ENCODE measurements at regions not wholly inside any gene's neighbourhood (a gene's known extent, or its start where the extent isn't known, plus 50 kb on each side); places are given as distances from the start of the nearest gene placed in this dataset.
"Not testable (repeated sequence)": the region's sequence is repeated elsewhere in the genome, so short reads cannot be mapped to it uniquely, and the experiment has no call there.

GRCh38 chr3:21898316-21898715, 147.3 kb upstream of the ZNF385D start:
- DNase-seq, result no peak

GRCh38 chr3:21901484-21901883, 150.5 kb upstream of the ZNF385D start:
- DNase-seq, result no peak

DNA sequence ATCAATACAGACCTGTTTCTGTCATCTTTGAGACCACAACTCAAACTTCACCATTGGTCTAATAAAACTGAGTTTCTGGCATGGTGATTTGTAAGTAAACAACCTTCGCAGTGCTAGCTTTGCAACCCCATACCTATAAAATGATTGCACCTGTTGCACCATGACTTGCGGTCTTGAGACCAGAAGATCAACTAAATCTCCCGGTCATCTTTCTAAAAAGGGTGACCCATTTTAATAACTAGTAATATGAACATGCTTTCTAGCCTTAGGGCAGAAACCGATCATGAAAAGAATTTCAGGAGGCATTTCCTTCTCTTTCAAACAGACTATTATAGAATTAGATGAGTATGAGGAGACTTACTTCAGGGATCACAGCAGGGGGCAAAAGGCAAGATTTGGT, 151.9 kb upstream of the ZNF385D start:
- DNase-seq, result no peak

DNA sequence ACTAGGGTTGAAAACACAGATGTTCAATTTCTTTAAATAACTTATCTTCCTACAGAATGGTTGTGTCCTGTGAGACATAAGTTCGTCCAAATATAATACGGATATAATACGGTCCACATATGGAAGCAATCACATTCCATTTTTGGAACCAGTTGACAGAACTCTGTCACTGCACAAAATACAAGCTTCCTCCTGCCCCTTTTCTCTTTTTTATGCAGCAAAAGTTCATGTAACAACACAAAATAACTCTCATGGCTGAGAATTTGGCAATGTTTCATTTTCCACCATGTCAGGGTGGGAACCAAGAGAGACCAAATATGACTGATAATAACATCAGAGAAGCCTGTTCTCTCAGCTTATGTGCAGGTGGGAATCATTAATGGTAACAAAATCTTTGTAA, 158.1 kb upstream of the ZNF385D start:
- no peak for DNase-seq

DNA sequence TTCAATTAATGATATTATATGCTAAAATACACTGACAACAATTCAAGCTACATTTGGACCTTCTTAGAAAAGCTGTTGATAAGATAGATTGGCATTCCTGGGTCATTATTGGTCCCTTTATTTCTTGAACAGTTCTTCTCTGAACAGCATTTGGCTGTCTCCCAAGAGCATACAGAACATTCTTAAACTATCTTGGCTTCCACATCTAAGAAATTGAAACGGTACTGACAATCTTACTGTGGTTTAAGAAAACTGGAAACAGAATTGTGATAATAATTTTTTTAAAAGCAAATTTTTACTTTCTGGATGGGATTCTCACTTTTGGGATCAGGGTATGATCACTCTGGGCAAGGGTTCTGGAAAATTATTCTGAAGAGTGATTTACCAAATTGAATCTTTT, 161.7 kb upstream of the ZNF385D start:
- DNase-seq, result no peak

- no peak for DNase-seq
These were observed 162.8 kb upstream of the ZNF385D start for GRCh38 chr3:21913791-21914190.

DNA sequence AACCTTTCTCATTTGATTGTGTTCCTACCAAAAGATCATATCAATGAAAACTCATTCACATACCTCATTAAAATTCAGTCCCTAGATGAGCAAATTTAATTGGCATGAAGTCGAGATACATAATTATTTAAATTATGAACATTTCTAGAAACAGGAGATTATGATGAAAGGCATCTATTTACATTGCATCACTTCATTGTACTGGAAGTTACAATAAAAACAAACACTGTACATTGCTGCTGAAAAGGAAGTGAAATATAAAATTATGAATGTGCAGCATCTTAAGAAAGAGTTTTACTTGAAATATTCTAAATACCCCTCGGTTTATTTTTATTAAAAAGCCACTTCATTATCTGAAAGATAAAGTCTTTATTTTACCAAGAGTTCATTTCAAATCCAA, 163.4 kb upstream of the ZNF385D start:
- no peak for DNase-seq

DNA sequence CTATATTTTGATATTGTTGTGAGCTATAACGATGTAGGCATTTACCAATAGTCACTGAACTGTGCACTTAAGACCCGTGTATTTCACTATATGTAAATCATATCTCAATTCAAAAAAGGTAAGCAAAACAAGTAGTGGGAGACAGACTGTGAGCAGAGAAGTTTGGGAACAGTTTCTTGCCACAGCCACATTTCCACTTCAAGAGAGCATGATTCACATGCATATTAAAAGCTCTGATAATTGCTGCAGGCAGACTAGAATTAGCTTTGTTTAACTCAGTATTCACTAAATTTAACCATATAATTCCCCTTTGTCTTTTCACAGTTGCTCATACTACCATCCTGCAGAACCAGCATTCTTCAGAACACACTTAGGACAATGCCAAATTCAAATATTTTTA, 168.4 kb upstream of the ZNF385D start:
- DNase-seq, result no peak

- DNase-seq, result no peak
These were observed 169.4 kb upstream of the ZNF385D start for GRCh38 chr3:21920421-21920861.

DNA sequence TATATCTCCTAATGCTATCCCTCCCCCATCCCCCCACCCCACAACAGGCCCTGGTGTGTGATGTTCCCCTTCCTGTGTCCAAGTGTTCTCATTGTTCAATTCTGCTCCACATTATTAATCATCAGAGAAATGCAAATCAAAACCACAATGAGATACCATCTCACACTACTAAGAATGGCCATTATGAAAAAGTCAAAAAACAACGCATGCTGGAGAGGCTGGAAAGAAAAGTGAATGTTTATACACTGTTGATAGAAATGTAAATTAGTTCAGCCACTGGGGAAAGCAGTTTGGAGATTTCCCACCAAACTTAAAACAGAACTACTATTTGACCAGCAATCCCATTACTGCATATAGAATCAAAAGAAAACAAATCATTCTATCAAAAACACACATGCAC, 172.1 kb upstream of the ZNF385D start:
- not testable (repeated sequence) for DNase-seq

DNA sequence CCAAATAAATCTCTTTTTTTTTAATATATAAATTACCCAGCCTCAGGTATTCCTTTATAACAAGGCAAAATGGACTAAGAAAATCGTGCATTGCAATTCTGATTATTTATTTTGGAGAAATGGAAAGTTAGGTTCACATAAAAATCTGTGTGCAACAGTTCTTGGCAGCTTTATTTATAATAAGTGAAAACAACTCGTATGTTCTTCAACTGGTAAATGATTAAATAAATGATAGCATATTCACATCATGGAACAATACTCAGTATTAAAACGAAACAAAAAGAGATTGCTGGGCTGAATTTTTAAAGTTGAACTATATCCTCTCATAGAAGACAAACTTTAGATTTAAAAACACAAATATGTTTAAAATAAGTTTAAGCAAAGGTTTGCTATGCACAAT, 176.3 kb upstream of the ZNF385D start:
- no peak for DNase-seq

GRCh38 chr3:21934591-21934990, 183.6 kb upstream of the ZNF385D start:
- no peak for DNase-seq

DNA sequence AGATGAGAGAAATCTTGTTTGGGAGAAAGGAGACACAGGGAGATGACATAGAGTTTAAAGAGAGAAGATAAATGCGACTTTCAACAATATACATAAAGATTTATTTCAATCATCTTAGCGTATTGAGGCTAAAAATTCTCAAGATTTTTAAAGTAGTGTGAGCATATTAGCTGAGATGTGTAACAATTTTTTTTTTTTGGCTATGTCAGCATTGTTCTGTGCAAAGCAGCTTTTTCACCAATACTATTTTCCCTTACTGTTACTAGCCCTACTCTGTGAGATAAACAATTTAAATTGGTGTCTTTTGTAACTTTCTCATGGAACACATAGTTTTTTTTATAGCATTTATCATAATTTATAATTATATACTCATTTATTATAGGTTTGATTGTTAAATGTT, 185.2 kb upstream of the ZNF385D start:
- no peak for DNase-seq

GRCh38 chr3:21938267-21938681, 187.3 kb upstream of the ZNF385D start:
- DNase-seq, result no peak

GRCh38 chr3:21942328-21942727, 191.3 kb upstream of the ZNF385D start:
- DNase-seq, result no peak

GRCh38 chr3:21944251-21944650, 193.2 kb upstream of the ZNF385D start:
- no peak for DNase-seq

DNA sequence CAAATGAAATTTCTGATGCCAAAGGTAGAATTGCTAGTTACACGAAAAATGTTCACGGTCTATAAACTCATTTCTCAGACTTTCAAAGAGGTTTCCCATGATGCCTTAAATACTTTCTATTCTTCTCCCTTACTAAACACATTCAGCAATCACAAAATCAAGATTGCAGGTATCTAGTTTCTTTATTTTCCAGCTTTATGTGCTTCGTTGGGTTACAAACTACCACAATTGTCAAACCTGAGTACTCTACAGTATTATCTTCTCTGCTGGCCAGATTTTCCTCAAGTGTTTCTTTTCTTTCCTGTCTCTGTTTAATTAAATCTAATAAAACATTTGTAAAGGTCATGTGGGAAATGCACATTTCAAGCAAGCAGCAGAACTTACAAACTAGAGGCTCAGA, 201.8 kb upstream of the ZNF385D start:
- no peak for DNase-seq

DNA sequence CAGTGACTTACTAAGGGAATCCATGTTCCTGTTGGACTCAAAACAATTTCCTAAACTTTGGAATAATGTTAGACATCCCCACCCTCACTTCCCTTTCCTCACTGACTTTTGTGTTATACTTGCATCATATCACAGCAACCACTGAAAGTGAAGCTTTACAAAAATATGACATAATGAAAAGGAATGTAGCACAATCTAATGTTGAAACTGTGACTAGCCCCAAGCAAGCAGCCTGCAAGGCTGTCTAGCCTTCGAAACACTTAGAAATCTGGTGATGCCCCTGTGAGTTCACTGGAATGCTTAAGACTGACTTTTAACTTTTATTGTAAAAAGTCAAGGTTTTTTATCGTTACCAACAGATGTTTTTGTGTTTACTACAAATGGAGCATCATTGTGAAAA, 203.7 kb upstream of the ZNF385D start:
- DNase-seq, result no peak

GRCh38 chr3:21955406-21955805, 204.4 kb upstream of the ZNF385D start:
- no peak for DNase-seq

DNA sequence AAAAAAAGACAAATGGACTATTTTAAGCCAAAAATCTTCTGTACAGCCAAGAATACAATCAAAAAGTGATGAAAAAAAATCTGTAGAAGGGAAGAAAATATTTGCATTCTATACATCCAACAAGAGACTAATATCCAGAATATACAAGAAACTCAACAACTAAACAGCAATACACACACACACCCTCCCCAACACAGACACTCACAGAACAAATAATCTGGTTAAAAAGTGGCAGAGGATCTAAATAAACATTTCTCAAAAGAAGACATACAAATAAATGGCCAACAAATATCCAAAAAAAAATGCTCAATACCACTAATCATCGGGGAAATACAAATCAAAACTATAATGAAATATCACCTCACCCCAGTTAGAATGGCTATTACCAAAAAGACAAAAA, 209.0 kb upstream of the ZNF385D start:
- no peak for DNase-seq

DNA sequence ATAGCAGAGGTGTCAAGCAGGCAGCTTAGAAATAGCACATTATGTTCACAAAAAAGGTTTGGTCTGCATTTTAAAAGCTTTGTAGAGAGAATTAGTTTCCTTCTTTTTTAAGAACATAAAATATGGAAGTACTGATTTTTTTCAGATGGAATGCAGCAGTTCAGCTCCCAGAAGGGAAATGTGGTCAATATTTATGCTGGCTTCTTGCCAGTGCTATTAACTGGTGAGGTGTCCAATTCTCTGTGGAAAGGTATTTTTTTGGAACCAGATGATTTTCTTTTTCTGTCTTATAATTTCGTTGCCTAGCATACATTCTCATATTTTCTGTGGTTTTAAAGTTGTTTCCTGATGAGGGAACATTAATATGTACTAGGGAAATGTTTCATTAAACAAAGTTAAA, 211.4 kb upstream of the ZNF385D start:
- DNase-seq, result no peak

DNA sequence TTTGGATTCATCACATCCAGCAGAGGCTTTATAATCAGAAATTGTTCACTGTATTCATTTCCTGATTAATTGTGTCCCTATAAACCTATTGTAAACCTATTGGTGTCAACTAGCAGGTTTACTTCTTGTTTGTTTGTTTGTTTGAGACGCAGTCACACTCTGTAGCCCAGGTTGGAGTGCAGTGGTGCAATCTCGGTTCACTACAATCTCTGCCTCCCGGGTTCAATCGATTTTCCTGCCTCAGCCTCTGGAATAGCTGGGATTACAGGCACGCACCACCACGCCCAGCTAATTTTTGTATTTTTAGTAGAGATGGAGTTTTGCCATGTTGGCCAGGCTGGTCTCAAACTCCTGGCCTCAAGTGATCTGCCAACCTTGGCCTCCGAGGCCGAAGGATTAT, 215.4 kb upstream of the ZNF385D start:
- DNase-seq, result not testable (repeated sequence)

DNA sequence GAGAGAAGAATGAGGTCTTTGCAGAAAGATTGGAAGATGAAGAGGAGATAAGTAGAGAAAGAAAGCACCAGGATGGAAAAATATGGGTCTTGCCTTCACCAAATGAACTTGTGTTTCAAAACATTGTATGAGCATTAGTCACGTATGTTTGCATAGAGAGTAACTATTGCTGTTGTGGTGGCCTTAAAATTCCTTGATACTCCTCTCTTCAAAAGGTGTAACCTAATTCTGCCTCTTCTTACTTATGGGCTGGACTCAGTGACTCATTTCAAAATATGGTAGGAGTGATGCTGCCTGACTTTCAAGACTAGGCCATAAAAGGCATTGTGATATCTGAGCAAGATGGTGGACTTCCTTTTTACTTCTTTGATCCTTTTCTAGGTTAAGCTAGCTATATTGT, 228.7 kb upstream of the ZNF385D start:
- DNase-seq, result no peak

DNA sequence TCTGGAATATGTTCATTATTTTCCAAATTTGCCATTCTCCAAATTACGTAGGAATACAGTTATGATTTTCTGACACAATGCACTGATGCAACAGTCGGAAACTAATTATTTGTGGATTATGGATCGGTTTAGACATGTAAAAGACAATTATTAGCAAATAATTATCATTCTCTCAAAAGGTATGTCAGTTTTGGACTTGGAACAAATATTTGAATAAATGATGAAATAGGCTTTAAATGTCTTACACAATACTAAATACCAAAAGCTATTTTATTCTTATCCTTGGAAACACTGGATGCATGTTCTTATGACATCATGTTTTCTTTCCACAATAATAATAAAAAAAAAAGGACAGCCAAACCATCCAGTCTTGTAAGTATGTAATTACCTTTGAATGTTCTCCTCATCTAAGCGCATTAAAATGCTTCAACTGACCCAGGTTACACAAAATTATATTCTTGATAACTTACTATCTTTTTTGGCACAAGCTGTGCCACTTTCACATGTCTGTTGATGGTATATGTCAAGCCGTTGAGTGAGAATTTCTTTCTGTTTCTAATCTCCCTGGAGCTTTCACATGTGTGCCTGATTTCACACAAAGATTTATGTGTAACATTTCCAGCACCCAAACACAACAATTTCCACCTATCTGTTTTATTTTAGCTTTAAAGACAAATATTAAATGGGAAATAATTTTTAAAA, 238.5 kb upstream of the ZNF385D start:
- no peak for DNase-seq

DNA sequence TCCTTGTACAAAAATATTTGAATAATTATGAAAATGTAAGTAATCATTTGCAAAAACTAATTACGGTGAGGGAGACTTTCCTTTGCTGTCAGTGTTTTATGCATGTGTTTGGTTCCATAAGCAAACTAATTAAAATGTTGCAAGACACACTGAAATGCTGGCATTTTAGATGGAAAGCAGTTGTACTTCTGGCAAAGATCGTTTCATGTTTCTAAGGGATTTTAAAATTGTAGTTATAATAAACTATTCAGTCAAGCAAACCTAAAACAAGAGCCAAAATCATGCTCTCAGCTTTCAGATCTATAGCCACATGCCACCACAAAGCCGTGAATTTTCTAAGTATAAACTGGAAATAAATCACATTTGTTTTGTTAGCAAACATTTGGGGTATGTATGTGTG, 240.1 kb upstream of the ZNF385D start:
- no peak for DNase-seq
